ENCODE measurements at regions not wholly inside any gene's neighbourhood (a gene's known extent, or its start where the extent isn't known, plus 50 kb on each side); places are given as distances from the start of the nearest gene placed in this dataset.

GRCh38 chr2:42108852-42109251 is 60.3 kb upstream of the EML4 start:
- no peak for DNase-seq

GRCh38 chr2:42109959-42110640 is 59.1 kb upstream of the EML4 start:
- no peak for DNase-seq

- DNase-seq = no peak
Measured at GRCh38 chr2:42110641-42111322, 58.4 kb upstream of the EML4 start.

GRCh38 chr2:42112418-42112817 is 56.7 kb upstream of the EML4 start:
- no peak for DNase-seq

- no peak for DNase-seq
Measured at GRCh38 chr2:42113452-42113851, 55.7 kb upstream of the EML4 start.

GRCh38 chr2:42114091-42114490 is 55.1 kb upstream of the EML4 start:
- DNase-seq = no peak

- DNase-seq = no peak
Measured at GRCh38 chr2:42115588-42115987, 53.6 kb upstream of the EML4 start.

- DNase-seq = no peak
Measured at GRCh38 chr2:42116195-42117181, 52.7 kb upstream of the EML4 start.

GRCh38 chr2:42117182-42117579 is 52.0 kb upstream of the EML4 start:
- DNase-seq = no peak

- peak; percentile 34 for DNase-seq
Measured at GRCh38 chr2:42117923-42118753, 51.0 kb upstream of the EML4 start.

GRCh38 chr2:42118754-42119569 is 50.2 kb upstream of the EML4 start:
- no peak for DNase-seq

All from CD4-positive, alpha-beta T cell treated with Interleukin-21 for 1 hour (primary cell).